Lung (tissue), 11 donors: ENCODE measurements at regions not wholly inside any gene's neighbourhood (a gene's known extent, or its start where the extent isn't known, plus 50 kb on each side); places are given as distances from the start of the nearest gene placed in this dataset.

Experiments
- ATAC-seq: fragments of 200-7000 bp; cut with Tn5 transposase; one replicate; pipeline ENCODE4 v1.9.1; 2020; ENCODE audit warnings: moderate number of reproducible peaks; ENCODE audit not compliant: insufficient read depth, low FRiP score
- DNase-seq, 3 donors: peaks; one replicate each; pipeline ENCODE4 v3.0.0-alpha.2; 2013 to 2017
- H3K27ac ChIP-seq, 2 donors: one replicate each; pipeline ENCODE4 v1.5.1; 2013; ENCODE audit warnings: mild to moderate bottlenecking in 2 of 2, moderate library complexity in 2 of 2, control low read depth in 1 of 2, inconsistent platforms in 1 of 2, low read depth in 1 of 2, low read length in 1 of 2
- H3K27me3 ChIP-seq, 3 donors: one replicate each; pipeline ENCODE4 v1.5.1; 2013; ENCODE audit warnings: low read length in 2 of 3; ENCODE audit not compliant: control insufficient read depth in 3 of 3, insufficient read depth in 3 of 3
- H3K36me3 ChIP-seq, 4 donors: one replicate each; pipeline ENCODE4 v1.5.1; 2013; ENCODE audit warnings: low read length in 4 of 4, mild to moderate bottlenecking in 1 of 4, moderate library complexity in 1 of 4; ENCODE audit not compliant: control insufficient read depth in 4 of 4, insufficient read depth in 4 of 4
- H3K4me1 ChIP-seq, 5 donors: one replicate each; pipeline ENCODE4 v1.5.1; 2013; ENCODE audit warnings: low read length in 5 of 5, mild to moderate bottlenecking in 2 of 5, moderate library complexity in 1 of 5; ENCODE audit not compliant: control insufficient read depth in 5 of 5, insufficient read depth in 5 of 5
- H3K4me3 ChIP-seq: one replicate; pipeline ENCODE4 v1.5.1; 2013; ENCODE audit warnings: mild to moderate bottlenecking, control low read depth, moderate library complexity
- H3K9ac ChIP-seq, 2 donors: one replicate each; pipeline ENCODE4 v1.5.1; 2013; ENCODE audit warnings: low read length in 2 of 2, control low read depth in 1 of 2; ENCODE audit not compliant: insufficient read depth in 1 of 2
- H3K9me3 ChIP-seq, 4 donors: one replicate each; pipeline ENCODE4 v1.5.1; 2013; ENCODE audit warnings: low read length in 3 of 4, mild to moderate bottlenecking in 1 of 4, moderate library complexity in 1 of 4; ENCODE audit not compliant: control insufficient read depth in 4 of 4, insufficient read depth in 3 of 4
- WGBS, 2 donors: extraction: QIAGEN DNeasy Blood & Tissue Kit; methylation state at CpG; one replicate each; pipeline ENCODE4 v1.1.7; 2013; 5-methylcytosine and 5-hydroxymethylcytosine counted together
- TF ChIP-seq, protein P1 (sequence below): IDR thresholded peaks from 2 replicates; pipeline ENCODE4 v1.5.1; 2012; ENCODE audit warnings: mild to moderate bottlenecking; ENCODE audit errors: control extremely low read depth, extremely low read depth
- donor health status: control.
- donor health status: control.
- donor health status: Bipolar disorder and iron deficiency.
- donor health status: healthy.
- donor health status: DM: yes; HTN: yes; CAD: no.

DNA sequence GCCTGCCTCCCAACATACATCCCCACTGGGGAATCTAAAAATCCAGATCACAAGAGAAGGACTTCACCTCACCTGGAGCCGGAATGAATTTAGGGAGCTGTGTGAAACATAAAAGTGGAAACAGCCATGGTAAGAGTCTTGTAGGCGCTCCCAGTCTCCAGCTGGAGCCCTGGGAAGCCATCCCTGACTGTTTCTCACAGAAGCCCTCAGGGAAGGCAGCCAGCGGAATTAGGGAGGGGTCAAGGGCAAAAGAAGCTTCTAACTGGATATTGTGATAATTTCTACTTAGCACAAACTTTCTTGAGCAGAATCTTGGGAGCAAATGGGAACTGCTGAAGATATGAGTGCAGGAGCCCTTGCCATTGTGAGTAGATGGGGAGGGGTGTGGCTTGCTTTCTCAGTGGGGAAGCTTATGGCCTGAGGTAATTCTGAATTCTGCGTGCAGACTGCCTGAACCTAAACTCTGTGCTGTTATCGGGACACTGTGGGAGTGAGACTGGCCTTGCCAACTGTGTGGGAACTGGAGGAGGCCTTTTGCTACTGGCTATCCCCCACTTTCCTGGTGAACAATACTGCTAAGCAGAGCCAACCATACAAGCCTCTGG is 174.4 kb upstream of the SMC2 start:
- Histone ChIP-seq H3K27me3 (no peaks in the 10 kb centered on the region), H3K27ac (no peak overlapping the region), H3K36me3 (no peaks in the 10 kb centered on the region), H3K4me3 (no peak overlapping the region), H3K9ac (no peak overlapping the region), H3K9me3 (peaks cover 0 to 3% (median 0%) of the 10 kb centered on the region in 4 donors), H3K4me1 (no peaks in the 10 kb centered on the region)
- no peak for ATAC-seq
- 87 to 88% methylated on average over 5 of the region's 5 CpGs for WGBS, 2 donors
- TF ChIP-seq, protein P1, sequence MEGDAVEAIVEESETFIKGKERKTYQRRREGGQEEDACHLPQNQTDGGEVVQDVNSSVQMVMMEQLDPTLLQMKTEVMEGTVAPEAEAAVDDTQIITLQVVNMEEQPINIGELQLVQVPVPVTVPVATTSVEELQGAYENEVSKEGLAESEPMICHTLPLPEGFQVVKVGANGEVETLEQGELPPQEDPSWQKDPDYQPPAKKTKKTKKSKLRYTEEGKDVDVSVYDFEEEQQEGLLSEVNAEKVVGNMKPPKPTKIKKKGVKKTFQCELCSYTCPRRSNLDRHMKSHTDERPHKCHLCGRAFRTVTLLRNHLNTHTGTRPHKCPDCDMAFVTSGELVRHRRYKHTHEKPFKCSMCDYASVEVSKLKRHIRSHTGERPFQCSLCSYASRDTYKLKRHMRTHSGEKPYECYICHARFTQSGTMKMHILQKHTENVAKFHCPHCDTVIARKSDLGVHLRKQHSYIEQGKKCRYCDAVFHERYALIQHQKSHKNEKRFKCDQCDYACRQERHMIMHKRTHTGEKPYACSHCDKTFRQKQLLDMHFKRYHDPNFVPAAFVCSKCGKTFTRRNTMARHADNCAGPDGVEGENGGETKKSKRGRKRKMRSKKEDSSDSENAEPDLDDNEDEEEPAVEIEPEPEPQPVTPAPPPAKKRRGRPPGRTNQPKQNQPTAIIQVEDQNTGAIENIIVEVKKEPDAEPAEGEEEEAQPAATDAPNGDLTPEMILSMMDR = no peak
- peak in 1 of 3 donors; percentile 12 for DNase-seq

DNA sequence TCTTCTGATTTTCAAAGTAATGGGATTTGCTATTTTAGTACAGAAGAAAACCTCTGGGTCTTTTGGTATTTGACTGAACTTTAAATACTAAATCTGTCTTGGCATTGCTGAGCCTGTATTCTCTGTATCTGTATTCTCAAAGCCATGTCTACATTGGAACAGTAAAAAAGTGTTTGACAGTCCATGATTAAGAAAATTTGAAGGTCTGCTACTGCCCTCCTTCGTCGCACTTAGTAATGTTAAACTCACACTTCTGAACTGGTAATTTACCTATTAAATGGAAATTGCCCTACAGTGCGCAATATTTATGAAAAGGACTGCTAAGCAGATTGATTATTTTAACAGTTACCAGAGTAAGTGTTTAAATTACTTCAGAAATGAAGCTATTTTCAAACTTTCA is 165.7 kb upstream of the SMC2 start:
- 74 to 81% methylated on average over 3 of the region's 3 CpGs for WGBS, 2 donors
- H3K4me1 ChIP-seq = no peaks in the 10 kb centered on the region
- ATAC-seq = no peak
- no peak overlapping the region for H3K4me3 ChIP-seq
- H3K27ac ChIP-seq = no peak overlapping the region
- H3K9me3 ChIP-seq = no peaks in the 10 kb centered on the region
- H3K9ac ChIP-seq = no peak overlapping the region
- no peak for DNase-seq
- H3K36me3 ChIP-seq = no peaks in the 10 kb centered on the region
- TF ChIP-seq, protein P1 = no peak
- no peaks in the 10 kb centered on the region for H3K27me3 ChIP-seq

DNA sequence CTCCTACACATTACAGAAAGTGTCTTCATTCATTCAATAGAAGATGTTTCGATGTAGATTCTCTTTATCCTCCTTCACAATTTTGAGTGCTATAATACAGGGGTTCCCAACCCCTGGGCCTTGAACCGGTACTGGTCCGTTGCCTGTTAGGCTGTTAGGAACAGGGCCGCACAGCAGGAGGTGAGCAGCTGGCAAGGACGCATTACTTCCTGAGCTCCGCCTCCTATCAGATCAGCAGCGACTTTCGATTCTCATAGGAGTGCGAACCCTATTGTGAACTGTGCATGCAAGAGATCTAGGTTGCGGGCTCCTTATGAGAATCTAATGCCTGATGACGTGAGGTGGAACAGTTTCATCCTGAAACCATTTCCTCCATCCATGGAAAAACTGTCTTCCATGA is 153.0 kb upstream of the SMC2 start:
- TF ChIP-seq, protein P1 = no peak
- DNase-seq (no peak), ATAC-seq (no peak)
- no peaks in the 10 kb centered on the region for H3K4me1 ChIP-seq
- H3K27ac ChIP-seq = no peak overlapping the region
- no peak overlapping the region for H3K4me3 ChIP-seq
- WGBS, 2 donors = 86 to 90% methylated on average over 11 of the region's 11 CpGs
- H3K27me3 ChIP-seq = no peaks in the 10 kb centered on the region
- H3K36me3 ChIP-seq = no peaks in the 10 kb centered on the region
- H3K9ac ChIP-seq = no peak overlapping the region
- no peaks in the 10 kb centered on the region for H3K9me3 ChIP-seq

DNA sequence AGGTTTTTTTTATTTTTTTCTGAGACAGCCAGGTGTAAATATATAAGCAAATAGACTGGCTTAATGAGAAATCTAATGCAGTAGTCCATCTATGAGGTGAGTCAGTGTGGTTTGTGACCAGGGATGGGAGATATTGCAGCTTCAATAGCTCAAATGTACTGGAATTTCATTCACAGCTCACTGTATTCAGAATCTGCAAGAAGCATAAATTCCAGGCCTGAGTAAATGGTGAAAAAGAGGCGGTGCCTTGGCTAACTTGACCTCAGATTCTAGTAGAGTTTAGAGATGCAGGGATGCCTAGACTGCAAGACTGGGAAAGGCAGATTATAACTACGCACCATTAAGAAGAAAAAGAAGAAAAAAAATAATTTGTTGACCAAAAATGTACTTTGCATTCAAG is 151.9 kb upstream of the SMC2 start:
- Histone ChIP-seq H3K9me3 (no peaks in the 10 kb centered on the region), H3K36me3 (no peaks in the 10 kb centered on the region), H3K4me1 (no peaks in the 10 kb centered on the region), H3K4me3 (no peak overlapping the region), H3K27ac (no peak overlapping the region), H3K27me3 (no peaks in the 10 kb centered on the region), H3K9ac (no peak overlapping the region)
- DNase-seq = no peak
- TF ChIP-seq, protein P1 = no peak
- 83 to 91% methylated on average over 2 of the region's 2 CpGs for WGBS, 2 donors
- no peak for ATAC-seq
